OCI-LY3 (cell line): ENCODE measurements at regions not wholly inside any gene's neighbourhood (a gene's known extent, or its start where the extent isn't known, plus 50 kb on each side); places are given as distances from the start of the nearest gene placed in this dataset.
"Not testable (repeated sequence)": the region's sequence is repeated elsewhere in the genome, so short reads cannot be mapped to it uniquely, and the experiment has no call there.

Experiments
- H2AFZ ChIP-seq: fragments of 200-600, 300-600 bp; shearing (Covaris generic); 2 replicates; pipeline ENCODE4 v1.6.0; 2014; ENCODE audit warnings: antibody characterized with exemption, low read depth, low read length
- H3K27ac ChIP-seq: fragments of 200-600, 300-600 bp; sonication (generic); 2 replicates; pipeline ENCODE4 v1.5.1; 2014; ENCODE audit warnings: mild to moderate bottlenecking, low read length, moderate library complexity, mixed read lengths
- H3K27me3 ChIP-seq: fragments of 200-600, 300-600 bp; sonication (generic); 2 replicates; pipeline ENCODE4 v1.6.1; 2014; ENCODE audit warnings: low read depth, low read length, mixed read lengths
- H3K36me3 ChIP-seq: fragments of 200-600, 300-600 bp; sonication (generic); replicated peaks from 2 replicates; pipeline ENCODE3; 2014; ENCODE audit warnings: low read depth, low read length, mixed read lengths
- H3K4me1 ChIP-seq: fragments of 300-600, 200-600 bp; sonication (generic); 2 replicates; pipeline ENCODE4 v1.6.1; 2014; ENCODE audit warnings: low read length, mixed read lengths
- H3K4me2 ChIP-seq: fragments of 200-600, 300-600 bp; sonication (generic); 2 replicates; pipeline ENCODE4 v1.6.1; 2014; ENCODE audit warnings: low read length, mixed read lengths
- H3K4me3 ChIP-seq: fragments of 300-600, 200-600 bp; sonication (generic); 2 replicates; pipeline ENCODE4 v1.5.1; 2014; ENCODE audit warnings: antibody characterized with exemption, mild to moderate bottlenecking, low read length, moderate library complexity
- H3K79me2 ChIP-seq: fragments of 300-600, 200-600 bp; shearing (Covaris generic); 2 replicates; pipeline ENCODE4 v1.6.1; 2014; ENCODE audit warnings: mild to moderate bottlenecking, low read length, mixed read lengths
- H3K9ac ChIP-seq: fragments of 300-600, 200-600 bp; shearing (Covaris generic); 2 replicates; pipeline ENCODE4 v1.6.0; 2014; ENCODE audit warnings: mild to moderate bottlenecking, low read length, moderate library complexity
- H3K9me3 ChIP-seq: fragments of 200-600, 300-600 bp; shearing (Covaris generic); 2 replicates; pipeline ENCODE4 v1.6.1; 2014; ENCODE audit warnings: low read length, mixed read lengths; ENCODE audit not compliant: insufficient read depth
- H4K20me1 ChIP-seq: fragments of 200-600, 300-600 bp; sonication (generic); 2 replicates; pipeline ENCODE4 v1.6.1; 2016; ENCODE audit warnings: low read length, mixed read lengths; ENCODE audit not compliant: insufficient read depth
- CTCF ChIP-seq: fragments of 200-600, 300-600 bp; sonication (generic); IDR thresholded peaks from 2 replicates; pipeline ENCODE4 v1.5.1; 2014; ENCODE audit warnings: antibody characterized with exemption, low read length, low read depth
- EZH2phosphoT487 ChIP-seq: fragments of 200-600 bp; shearing (Covaris generic); IDR thresholded peaks from 2 replicates; pipeline ENCODE4 v1.6.1; 2018; ENCODE audit warnings: antibody characterized with exemption, mixed run types, low read depth

GRCh38 chr5:102627315-102627714 is 127.8 kb upstream of the PAM start:
- no peaks in the 10 kb centered on the region for H3K79me2 ChIP-seq
- H3K9ac ChIP-seq: no peak overlapping the region
- H3K4me1 ChIP-seq: peaks cover 4% of the 10 kb centered on the region
- H3K4me2 ChIP-seq: no peak overlapping the region
- TF ChIP-seq CTCF: no peak
- no peak for TF ChIP-seq EZH2phosphoT487
- H3K27me3 ChIP-seq: no peaks in the 10 kb centered on the region
- H3K36me3 ChIP-seq: no peaks in the 10 kb centered on the region
- no peak overlapping the region for H2AFZ ChIP-seq
- H4K20me1 ChIP-seq: no peaks in the 10 kb centered on the region
- no peak overlapping the region for H3K27ac ChIP-seq
- no peaks in the 10 kb centered on the region for H3K9me3 ChIP-seq
- no peak overlapping the region for H3K4me3 ChIP-seq

GRCh38 chr5:102628441-102629175 is 126.5 kb upstream of the PAM start:
- no peak overlapping the region for H3K27ac ChIP-seq
- no peak overlapping the region for H3K4me2 ChIP-seq
- no peaks in the 10 kb centered on the region for H3K27me3 ChIP-seq
- no peaks in the 10 kb centered on the region for H4K20me1 ChIP-seq
- H3K9ac ChIP-seq: no peak overlapping the region
- no peaks in the 10 kb centered on the region for H3K36me3 ChIP-seq
- no peak overlapping the region for H2AFZ ChIP-seq
- no peak overlapping the region for H3K4me3 ChIP-seq
- no peak for TF ChIP-seq CTCF
- TF ChIP-seq EZH2phosphoT487: no peak
- no peaks in the 10 kb centered on the region for H3K9me3 ChIP-seq
- H3K79me2 ChIP-seq: no peaks in the 10 kb centered on the region
- no peaks in the 10 kb centered on the region for H3K4me1 ChIP-seq

DNA sequence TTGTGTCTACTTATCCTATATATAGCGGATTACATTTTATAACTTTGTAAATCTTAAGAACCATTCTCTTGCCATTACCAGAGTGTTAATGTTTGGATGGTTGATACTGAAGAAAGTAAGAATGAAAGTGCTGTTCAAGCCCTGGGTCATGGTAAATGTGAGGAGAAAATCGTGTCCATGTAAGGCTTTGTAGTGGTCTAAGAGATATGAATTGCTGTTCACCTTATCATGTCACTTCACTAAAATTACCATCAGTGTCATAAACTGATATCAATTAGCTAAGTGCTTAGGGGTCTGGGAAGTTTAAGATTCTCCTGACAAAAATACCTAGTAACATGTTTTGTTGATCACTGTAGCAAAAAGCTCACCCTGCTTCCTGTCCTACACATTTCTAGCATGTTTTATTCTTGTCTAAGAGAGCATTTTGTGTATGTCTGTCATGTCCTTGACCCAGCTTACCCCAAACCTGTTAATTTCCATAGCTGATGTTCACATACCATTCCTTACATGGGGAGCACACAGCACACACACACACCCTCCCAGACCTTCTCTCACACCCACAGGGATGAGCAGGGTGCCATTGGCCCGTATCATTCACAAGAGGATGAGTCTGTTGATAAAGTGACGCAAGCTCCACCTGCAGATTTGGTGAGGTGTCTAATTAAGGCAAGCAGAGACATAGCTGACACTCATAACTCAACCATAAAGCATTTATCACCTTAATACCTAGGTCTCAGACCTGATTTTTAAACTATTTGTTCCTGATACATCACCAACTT is 125.1 kb upstream of the PAM start:
- H3K4me1 ChIP-seq: no peaks in the 10 kb centered on the region
- H3K9ac ChIP-seq: no peak overlapping the region
- TF ChIP-seq EZH2phosphoT487: no peak
- no peak for TF ChIP-seq CTCF
- no peak overlapping the region for H2AFZ ChIP-seq
- no peak overlapping the region for H3K4me3 ChIP-seq
- no peaks in the 10 kb centered on the region for H4K20me1 ChIP-seq
- no peaks in the 10 kb centered on the region for H3K27me3 ChIP-seq
- no peaks in the 10 kb centered on the region for H3K79me2 ChIP-seq
- H3K27ac ChIP-seq: no peak overlapping the region
- no peaks in the 10 kb centered on the region for H3K36me3 ChIP-seq
- H3K4me2 ChIP-seq: no peak overlapping the region
- no peaks in the 10 kb centered on the region for H3K9me3 ChIP-seq

DNA sequence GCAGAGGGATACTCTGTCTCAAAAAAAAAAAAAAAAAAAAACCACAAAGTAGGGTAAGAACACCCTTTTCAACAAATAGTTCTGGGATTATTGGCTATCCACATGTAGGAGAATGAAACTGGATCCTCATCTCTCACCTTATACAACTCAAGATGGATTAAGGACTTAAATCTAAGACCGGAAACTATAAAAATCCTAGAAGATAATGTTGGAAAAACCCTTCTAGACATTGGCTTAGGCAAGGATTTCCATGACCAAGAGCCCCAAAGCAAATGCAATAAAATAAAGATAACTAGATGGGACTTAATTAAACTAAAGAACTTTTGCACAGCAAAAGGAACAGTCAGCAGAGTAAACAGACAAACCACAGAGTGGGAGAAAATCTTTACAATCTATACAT is 119.7 kb upstream of the PAM start:
- not testable (repeated sequence) for H4K20me1 ChIP-seq, H3K4me3 ChIP-seq, H3K27ac ChIP-seq, H3K27me3 ChIP-seq, H3K4me2 ChIP-seq, H2AFZ ChIP-seq, H3K4me1 ChIP-seq, H3K36me3 ChIP-seq, H3K9ac ChIP-seq, H3K79me2 ChIP-seq, H3K9me3 ChIP-seq
